ENCODE measurements at regions not wholly inside any gene's neighbourhood (a gene's known extent, or its start where the extent isn't known, plus 50 kb on each side); places are given as distances from the start of the nearest gene placed in this dataset.

GRCh38 chr11:31919175-31919574 lies 108.1 kb upstream of the PAX6 start:
- no peaks in the 10 kb centered on the region for H3K79me2 ChIP-seq (ENCODE audit: insufficient read depth, low read length)
- H3F3A ChIP-seq (ENCODE audit: insufficient read depth, low read length) = no peaks in the 10 kb centered on the region
- no peak overlapping the region for H3K4me3 ChIP-seq (ENCODE audit: low read depth, low read length, poor library complexity, severe bottlenecking)
- no peaks in the 10 kb centered on the region for H3K27me3 ChIP-seq (ENCODE audit: insufficient read depth, low read length)
- no peak overlapping the region for H3K9ac ChIP-seq (ENCODE audit: low read length)
- H4K20me1 ChIP-seq (ENCODE audit: insufficient read depth, low read length) = no peaks in the 10 kb centered on the region
- H3K9me3 ChIP-seq (ENCODE audit: low read length) = no peaks in the 10 kb centered on the region
- H3K27ac ChIP-seq (ENCODE audit: low read depth, low read length, poor library complexity, severe bottlenecking) = no peak overlapping the region
- H3K36me3 ChIP-seq (ENCODE audit: insufficient read depth, low read length) = no peaks in the 10 kb centered on the region
- no peaks in the 10 kb centered on the region for H3K4me1 ChIP-seq (ENCODE audit: insufficient read depth, low read length, severe bottlenecking)
- no peaks in the 10 kb centered on the region for H3K9me2 ChIP-seq (ENCODE audit: low read depth, low read length)
- TF ChIP-seq, protein P1, sequence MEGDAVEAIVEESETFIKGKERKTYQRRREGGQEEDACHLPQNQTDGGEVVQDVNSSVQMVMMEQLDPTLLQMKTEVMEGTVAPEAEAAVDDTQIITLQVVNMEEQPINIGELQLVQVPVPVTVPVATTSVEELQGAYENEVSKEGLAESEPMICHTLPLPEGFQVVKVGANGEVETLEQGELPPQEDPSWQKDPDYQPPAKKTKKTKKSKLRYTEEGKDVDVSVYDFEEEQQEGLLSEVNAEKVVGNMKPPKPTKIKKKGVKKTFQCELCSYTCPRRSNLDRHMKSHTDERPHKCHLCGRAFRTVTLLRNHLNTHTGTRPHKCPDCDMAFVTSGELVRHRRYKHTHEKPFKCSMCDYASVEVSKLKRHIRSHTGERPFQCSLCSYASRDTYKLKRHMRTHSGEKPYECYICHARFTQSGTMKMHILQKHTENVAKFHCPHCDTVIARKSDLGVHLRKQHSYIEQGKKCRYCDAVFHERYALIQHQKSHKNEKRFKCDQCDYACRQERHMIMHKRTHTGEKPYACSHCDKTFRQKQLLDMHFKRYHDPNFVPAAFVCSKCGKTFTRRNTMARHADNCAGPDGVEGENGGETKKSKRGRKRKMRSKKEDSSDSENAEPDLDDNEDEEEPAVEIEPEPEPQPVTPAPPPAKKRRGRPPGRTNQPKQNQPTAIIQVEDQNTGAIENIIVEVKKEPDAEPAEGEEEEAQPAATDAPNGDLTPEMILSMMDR (IDR thresholded peaks at IDR 0.05; ENCODE audit: low read length) = no peak
- no peak for TF ChIP-seq EZH2 (IDR thresholded peaks at IDR 0.05; ENCODE audit: borderline replicate concordance, low read length)
- H3K4me2 ChIP-seq (ENCODE audit: low read length) = no peak overlapping the region
- no peak overlapping the region for H2AFZ ChIP-seq (ENCODE audit: low read length)

DNA sequence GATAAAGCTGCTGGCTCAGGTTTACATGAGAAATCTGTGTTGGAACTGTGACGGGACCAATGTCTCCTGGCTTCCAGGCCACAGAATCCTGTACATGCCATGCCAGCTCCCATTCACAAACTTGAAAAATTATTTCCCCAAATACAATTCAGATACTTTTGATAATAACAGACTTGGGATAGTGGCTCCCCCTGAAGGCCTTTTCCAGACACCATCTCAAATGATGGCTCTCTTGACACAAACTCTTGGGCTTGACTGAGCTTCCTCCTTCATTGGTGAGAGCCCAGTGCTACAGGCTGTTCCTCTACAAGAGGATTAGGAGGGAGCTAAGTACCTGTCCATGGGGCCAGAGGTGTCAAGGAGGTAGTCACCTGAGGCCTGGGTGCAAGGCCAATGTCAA lies 104.7 kb upstream of the PAX6 start:
- Histone ChIP-seq H3K9me2 (ENCODE audit: low read depth, low read length) (no peaks in the 10 kb centered on the region), H3F3A (ENCODE audit: insufficient read depth, low read length) (no peaks in the 10 kb centered on the region), H4K20me1 (ENCODE audit: insufficient read depth, low read length) (no peaks in the 10 kb centered on the region), H3K79me2 (ENCODE audit: insufficient read depth, low read length) (no peaks in the 10 kb centered on the region), H3K27ac (ENCODE audit: low read depth, low read length, poor library complexity, severe bottlenecking) (no peak overlapping the region), H3K4me1 (ENCODE audit: insufficient read depth, low read length, severe bottlenecking) (no peaks in the 10 kb centered on the region), H3K9ac (ENCODE audit: low read length) (no peak overlapping the region), H3K36me3 (ENCODE audit: insufficient read depth, low read length) (no peaks in the 10 kb centered on the region), H3K4me3 (ENCODE audit: low read depth, low read length, poor library complexity, severe bottlenecking) (no peak overlapping the region), H3K4me2 (ENCODE audit: low read length) (no peak overlapping the region), H3K27me3 (ENCODE audit: insufficient read depth, low read length) (no peaks in the 10 kb centered on the region), H2AFZ (ENCODE audit: low read length) (no peak overlapping the region), H3K9me3 (ENCODE audit: low read length) (no peaks in the 10 kb centered on the region)
- TF ChIP-seq, protein P1 (IDR thresholded peaks at IDR 0.05; ENCODE audit: low read length) = no peak; the same call in 1 of the 2 replicates
- TF ChIP-seq EZH2 (IDR thresholded peaks at IDR 0.05; ENCODE audit: borderline replicate concordance, low read length) = no peak

GRCh38 chr11:31913985-31914384 lies 102.9 kb upstream of the PAX6 start:
- no peak overlapping the region for H3K4me3 ChIP-seq (ENCODE audit: low read depth, low read length, poor library complexity, severe bottlenecking)
- no peaks in the 10 kb centered on the region for H4K20me1 ChIP-seq (ENCODE audit: insufficient read depth, low read length)
- no peaks in the 10 kb centered on the region for H3K4me1 ChIP-seq (ENCODE audit: insufficient read depth, low read length, severe bottlenecking)
- no peak overlapping the region for H3K9ac ChIP-seq (ENCODE audit: low read length)
- no peak overlapping the region for H2AFZ ChIP-seq (ENCODE audit: low read length)
- TF ChIP-seq, protein P1 (IDR thresholded peaks at IDR 0.05; ENCODE audit: low read length) = no peak
- TF ChIP-seq EZH2 (IDR thresholded peaks at IDR 0.05; ENCODE audit: borderline replicate concordance, low read length) = no peak
- H3K9me2 ChIP-seq (ENCODE audit: low read depth, low read length) = no peaks in the 10 kb centered on the region
- H3K27me3 ChIP-seq (ENCODE audit: insufficient read depth, low read length) = no peaks in the 10 kb centered on the region
- no peak overlapping the region for H3K4me2 ChIP-seq (ENCODE audit: low read length)
- no peaks in the 10 kb centered on the region for H3F3A ChIP-seq (ENCODE audit: insufficient read depth, low read length)
- H3K36me3 ChIP-seq (ENCODE audit: insufficient read depth, low read length) = no peaks in the 10 kb centered on the region
- no peak overlapping the region for H3K27ac ChIP-seq (ENCODE audit: low read depth, low read length, poor library complexity, severe bottlenecking)
- H3K9me3 ChIP-seq (ENCODE audit: low read length) = no peaks in the 10 kb centered on the region
- no peaks in the 10 kb centered on the region for H3K79me2 ChIP-seq (ENCODE audit: insufficient read depth, low read length)

Data from OCI-LY1 (cell line).